ENCODE measurements at regions not wholly inside any gene's neighbourhood (a gene's known extent, or its start where the extent isn't known, plus 50 kb on each side); places are given as distances from the start of the nearest gene placed in this dataset.
"Not testable (repeated sequence)": the region's sequence is repeated elsewhere in the genome, so short reads cannot be mapped to it uniquely, and the experiment has no call there.

- no peak for DNase-seq
These were observed 89.7 kb upstream of the DHRS4 start for GRCh38 chr14:23863836-23864235.

GRCh38 chr14:23864259-23864658 lies 89.3 kb upstream of the DHRS4 start:
- DNase-seq, result no peak

- no peak for DNase-seq
These were observed 88.7 kb upstream of the DHRS4 start for GRCh38 chr14:23864861-23865260.

GRCh38 chr14:23865502-23865901 lies 88.1 kb upstream of the DHRS4 start:
- DNase-seq, result no peak

- DNase-seq, result no peak
These were observed 87.3 kb upstream of the DHRS4 start for GRCh38 chr14:23866269-23866668.

DNA sequence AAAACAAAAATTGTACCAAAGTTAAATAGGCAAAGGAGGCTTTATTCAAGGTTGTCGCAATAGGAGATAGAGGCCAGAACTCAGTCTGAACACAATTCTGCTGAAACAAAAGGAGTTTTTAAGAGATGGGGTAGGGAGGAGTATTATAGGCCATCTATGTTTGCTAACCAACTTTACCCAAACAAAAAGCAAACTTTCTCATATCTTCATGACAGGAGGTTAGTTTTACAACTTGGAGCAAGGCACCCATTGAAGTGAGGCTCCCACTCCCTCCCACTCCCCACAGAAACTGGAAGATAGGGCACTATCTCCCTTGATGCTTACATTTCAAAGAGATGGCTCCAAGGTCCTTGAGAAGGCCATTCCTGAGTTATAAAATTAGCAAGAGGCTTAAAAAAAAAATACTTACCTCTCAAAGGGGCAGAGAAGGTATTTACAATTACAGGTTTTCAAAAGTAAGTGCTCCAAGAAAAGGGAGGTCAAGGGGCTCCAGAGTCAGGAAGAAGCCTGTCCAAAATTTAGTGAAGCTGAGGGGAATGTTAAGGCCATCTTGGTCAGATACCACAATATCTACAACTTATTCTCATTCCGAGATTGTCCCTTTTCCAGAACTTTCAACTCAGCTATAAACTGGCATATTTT lies 84.4 kb upstream of the DHRS4 start:
- no peak for DNase-seq

DNA sequence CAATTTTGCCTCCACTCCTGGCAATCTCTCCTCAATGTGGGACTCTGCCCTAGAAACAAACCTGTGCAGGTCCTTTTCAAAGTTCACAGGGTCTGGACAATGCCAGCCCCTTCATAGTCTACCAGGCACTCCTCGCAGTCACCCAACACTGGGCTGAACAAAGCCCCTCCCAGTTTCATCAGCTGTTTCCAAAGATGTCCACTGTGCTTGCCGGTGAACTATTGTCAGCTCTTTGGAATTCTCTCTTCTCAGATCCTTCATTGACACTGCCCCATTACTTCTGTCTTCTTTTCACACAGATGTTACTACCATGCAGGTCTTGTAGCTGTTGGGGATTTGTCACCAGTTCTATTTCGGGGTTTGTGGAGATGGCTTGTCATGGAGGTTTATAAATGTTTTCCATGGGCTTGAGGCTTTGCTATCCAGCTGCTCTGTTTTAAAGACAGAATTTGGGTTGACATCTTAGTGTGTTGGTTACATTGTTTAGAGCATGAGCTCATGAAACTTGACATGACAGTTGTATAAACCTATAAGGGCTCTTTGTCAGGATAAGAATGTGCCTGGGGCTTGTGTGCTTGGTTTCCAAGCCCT lies 77.3 kb upstream of the DHRS4 start:
- DNase-seq, result no peak

GRCh38 chr14:23877111-23877510 lies 76.5 kb upstream of the DHRS4 start:
- no peak for DNase-seq

DNA sequence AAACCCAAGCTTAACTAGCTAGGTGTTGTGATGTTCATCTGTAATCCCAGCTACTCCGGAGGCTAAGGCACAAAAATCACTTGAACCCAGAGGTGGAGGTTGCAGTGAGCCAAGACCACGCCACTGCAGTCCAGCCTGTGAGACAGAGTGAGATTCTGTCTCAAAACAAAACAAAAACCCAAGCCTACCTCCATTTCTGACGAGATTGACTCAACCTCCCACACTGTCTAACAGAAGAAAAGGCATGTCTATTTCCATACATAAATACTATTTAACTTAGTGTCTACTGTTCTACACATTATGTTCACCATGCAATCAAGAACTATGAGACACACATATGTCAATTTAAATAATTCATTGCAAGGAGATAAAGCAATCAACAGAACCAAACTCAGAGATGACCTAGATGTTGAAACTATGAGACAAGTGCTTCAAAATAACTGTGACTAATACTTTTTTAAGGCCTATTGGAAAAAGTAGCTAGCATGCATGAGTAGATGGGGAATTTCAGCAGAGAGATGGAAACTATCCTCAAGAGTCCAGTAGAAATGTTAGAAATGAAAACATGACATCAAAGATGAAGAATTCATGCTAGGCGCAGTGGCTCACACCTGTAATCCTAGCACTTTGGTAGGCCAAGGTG lies 75.9 kb upstream of the DHRS4 start:
- no peak for DNase-seq

DNA sequence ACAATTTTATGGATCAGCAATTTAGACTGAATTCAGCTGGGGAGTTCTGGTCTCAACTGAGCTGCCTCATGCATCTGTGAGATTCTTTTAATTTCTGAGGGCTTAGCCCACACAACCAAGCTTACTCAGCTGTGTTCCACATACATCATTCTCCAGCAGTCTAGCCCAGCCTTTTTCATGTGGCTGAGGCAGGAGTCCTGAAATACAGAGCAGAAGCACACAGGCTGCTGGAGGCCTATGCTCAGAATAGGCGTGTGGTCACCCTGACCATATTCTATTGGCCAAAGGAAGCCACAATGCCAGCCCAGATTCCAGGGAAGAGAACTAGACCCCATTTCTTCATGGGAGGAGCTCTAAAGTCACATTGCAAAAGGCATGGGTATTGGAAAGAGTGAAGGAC lies 72.3 kb upstream of the DHRS4 start:
- no peak for DNase-seq

DNA sequence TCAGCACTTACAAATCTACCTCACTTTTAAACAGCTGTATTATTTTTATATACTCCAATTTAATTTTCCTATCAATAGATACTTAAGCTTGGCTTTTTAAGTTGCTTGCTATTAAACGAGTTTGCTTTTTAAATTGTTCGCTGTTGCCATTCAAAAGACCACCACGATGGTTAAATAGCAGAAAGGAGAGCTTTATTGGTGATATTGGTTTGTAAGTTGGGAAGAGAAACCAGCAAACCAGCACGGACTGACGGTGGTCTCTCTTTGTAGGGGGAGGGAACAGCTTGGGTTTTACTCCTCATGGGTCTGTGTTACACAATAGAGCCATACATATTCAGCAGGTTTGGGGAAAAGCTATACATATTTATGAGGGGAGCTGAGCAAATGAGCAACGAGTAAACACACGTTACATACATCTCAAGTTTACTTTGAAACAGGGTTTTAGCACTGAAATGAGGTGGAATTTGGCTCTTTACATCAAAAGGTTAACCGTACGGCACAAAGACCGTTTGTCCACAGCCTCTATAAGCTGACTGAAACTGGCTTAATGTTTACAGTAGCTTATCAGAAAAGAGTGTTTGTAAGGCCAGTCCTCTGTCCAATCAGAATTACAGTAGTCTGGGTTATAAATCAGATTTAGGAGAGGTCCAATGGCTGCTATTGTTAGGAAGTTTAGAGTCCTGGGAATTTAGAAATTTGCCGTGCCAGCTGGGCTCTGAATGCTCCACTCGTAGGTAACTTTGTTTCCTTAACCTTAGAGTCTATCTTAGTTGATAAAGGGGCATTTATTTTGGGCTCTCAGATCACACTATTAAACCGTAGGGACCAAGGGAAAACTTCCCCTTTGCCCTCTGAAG lies 69.7 kb upstream of the DHRS4 start:
- DNase-seq, result no peak

- DNase-seq, result no peak
These were observed 69.0 kb upstream of the DHRS4 start for GRCh38 chr14:23884541-23884904.

- no peak for DNase-seq
These were observed 66.0 kb upstream of the DHRS4 start for GRCh38 chr14:23887536-23887935.

DNA sequence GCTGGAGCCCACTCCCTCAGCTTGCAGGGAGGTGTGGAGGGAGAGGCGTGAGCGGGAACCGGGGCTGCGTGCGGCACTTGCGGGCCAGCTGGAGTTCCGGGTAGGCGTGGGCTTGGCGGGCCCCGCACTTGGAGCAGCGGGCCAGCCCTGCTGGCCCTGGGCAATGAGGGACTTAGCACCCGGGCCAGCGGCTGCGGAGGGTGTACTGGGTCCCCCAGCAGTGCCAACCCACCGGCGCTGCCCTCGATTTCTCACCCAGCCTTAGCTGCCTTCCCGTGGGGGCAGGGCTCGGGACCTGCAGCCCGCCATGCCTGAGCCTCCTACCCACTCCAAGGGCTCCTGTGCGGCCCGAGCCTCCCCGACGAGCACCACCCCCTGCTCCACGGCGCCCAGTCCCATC lies 61.9 kb upstream of the DHRS4 start:
- DNase-seq, result not testable (repeated sequence)

DNA sequence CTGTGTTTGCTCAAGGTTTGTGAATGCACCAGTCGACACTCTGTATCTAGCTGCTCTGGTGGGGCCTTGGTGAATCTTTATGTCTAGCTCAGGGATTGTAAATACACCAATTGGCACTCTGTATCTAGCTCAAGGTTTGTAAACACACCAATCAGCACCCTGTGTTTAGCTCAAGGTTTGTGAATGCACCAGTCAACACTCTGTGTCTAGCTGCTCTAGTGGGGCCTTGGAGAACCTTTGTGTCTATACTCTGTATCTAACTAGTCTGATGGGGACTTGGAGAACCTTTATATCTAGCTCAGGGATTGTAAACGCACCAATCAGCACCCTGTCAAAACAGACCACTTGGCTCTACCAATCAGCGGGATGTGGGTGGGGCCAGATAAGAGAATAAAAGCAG lies 61.3 kb upstream of the DHRS4 start:
- not testable (repeated sequence) for DNase-seq

DNA sequence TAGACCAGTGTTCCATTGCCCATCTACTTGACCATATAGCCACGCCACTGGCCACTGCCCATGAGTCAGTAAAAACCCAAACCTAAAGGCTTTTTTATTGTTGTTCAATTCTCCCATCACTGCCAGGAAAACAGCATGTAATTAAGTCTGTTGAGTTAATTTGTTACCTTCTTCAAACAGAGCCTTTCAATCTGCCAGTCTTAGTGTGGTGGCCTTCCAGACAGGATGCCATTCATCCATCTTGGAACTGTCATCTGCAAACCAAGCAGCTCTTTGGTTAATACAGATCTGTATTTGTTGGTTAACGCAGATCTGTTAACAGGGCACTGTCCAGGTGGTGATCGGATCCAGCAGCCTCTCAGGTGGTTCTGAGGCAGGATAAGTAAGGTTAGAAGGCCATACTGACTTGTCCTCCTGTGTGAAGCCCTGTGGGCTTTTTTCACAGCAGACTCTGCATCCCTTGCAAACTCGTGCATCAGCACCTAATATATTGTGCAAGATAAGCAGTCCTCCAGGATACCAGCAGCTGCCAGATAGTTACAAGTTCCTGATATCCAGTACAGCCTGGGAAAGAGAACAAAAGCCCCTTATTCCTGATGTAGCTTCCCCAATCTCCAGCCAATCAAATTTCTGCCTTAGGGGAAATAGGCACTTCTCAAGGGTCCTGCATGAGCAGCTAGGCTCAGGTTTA lies 59.1 kb upstream of the DHRS4 start:
- no peak for DNase-seq

- no peak for DNase-seq
These were observed 58.5 kb upstream of the DHRS4 start for GRCh38 chr14:23895053-23895419.

GRCh38 chr14:23895480-23895879 lies 58.1 kb upstream of the DHRS4 start:
- DNase-seq, result no peak

DNA sequence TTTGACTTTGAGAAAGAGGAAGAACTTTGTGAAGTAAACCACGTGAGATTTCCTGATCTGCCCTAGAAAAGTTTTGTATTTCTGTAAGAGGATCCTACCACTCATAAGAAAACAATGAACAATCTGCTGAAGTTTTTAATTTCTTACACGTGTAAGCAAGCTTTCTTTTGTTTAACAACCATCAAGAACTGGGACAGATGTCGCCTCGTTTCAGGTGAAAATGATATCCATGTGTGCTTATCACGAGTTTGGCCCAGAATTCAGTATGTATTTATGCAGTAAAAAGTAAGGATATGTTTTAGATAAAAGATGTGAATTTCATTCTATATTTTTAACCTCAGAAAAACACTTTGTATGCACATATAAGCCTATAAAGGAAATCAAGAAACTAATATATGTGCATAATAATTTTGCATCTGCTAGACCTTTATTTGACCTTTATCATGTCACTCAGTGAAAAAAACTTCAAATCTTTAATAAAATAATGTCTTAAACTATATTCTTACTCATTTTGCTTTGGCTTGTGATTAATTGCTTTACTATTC lies 56.9 kb upstream of the DHRS4 start:
- no peak for DNase-seq

- DNase-seq, result not testable (repeated sequence)
These were observed 56.3 kb upstream of the DHRS4 start for GRCh38 chr14:23897291-23897690.

GRCh38 chr14:23898359-23898758 lies 55.2 kb upstream of the DHRS4 start:
- DNase-seq, result not testable (repeated sequence)

GRCh38 chr14:23899788-23900187 lies 53.8 kb upstream of the DHRS4 start:
- DNase-seq, result no peak

GRCh38 chr14:23903442-23903841 lies 50.1 kb upstream of the DHRS4 start:
- DNase-seq, result no peak

All from NCI-H1694 treated with DMSO at 0.1 percent for 48 hours (cell line).